ENCODE measurements at regions not wholly inside any gene's neighbourhood (a gene's known extent, or its start where the extent isn't known, plus 50 kb on each side); places are given as distances from the start of the nearest gene placed in this dataset.

DNA sequence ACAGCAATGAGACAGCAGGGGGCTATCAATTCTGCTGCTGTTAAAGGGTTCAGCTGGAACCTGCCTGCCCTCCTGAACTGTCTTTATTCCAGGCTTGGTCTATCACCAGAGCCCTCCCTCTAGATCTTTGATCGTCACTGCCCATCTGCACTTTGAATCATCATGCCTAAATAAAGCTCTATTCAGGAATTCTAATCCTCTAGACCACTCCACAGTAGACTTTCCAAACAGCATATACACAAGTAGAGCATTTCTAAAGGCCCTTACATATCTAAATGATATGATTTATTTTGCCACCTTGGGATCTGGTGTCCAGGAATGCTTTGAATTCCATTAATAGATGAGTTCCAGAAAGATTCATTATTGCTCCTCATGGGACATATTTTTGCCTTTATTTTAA lies 542.1 kb upstream of the SYT4 start:
- Mint-ChIP-seq H3K4me3 (no peak overlapping the region), H3K27ac (no peak overlapping the region), H3K27me3 (no peaks in the 10 kb centered on the region), H3K9me3 (peaks cover 11% of the 10 kb centered on the region), H3K36me3 (no peaks in the 10 kb centered on the region), H3K4me1 (ENCODE audit: unreplicated experiment) (no peaks in the 10 kb centered on the region)
- DNase-seq (ENCODE audit: extremely low spot score, unreplicated experiment): no peak
- TF ChIP-seq, protein P1, sequence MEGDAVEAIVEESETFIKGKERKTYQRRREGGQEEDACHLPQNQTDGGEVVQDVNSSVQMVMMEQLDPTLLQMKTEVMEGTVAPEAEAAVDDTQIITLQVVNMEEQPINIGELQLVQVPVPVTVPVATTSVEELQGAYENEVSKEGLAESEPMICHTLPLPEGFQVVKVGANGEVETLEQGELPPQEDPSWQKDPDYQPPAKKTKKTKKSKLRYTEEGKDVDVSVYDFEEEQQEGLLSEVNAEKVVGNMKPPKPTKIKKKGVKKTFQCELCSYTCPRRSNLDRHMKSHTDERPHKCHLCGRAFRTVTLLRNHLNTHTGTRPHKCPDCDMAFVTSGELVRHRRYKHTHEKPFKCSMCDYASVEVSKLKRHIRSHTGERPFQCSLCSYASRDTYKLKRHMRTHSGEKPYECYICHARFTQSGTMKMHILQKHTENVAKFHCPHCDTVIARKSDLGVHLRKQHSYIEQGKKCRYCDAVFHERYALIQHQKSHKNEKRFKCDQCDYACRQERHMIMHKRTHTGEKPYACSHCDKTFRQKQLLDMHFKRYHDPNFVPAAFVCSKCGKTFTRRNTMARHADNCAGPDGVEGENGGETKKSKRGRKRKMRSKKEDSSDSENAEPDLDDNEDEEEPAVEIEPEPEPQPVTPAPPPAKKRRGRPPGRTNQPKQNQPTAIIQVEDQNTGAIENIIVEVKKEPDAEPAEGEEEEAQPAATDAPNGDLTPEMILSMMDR (conservative IDR thresholded peaks at IDR 0.05): no peak

DNA sequence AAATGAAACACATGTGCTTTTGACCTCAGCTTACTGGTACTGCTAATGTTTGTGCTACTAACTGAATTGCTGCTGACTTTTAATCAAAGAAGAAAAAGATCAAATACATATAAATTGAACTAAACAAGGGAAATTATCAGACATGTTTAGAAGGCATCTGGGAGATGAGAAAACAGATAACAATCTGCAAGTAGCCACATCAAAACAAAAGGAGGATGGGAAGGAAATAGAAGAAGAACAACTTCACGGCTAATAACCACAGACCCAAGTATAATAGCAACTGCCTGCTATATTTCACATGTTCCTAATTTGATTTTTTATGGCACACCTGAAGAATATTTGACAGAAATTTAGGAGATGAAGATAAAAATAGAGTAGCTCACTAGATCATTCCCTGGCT lies 542.6 kb upstream of the SYT4 start:
- H3K27me3 Mint-ChIP-seq: peaks cover 4% of the 10 kb centered on the region
- no peak overlapping the region for H3K27ac Mint-ChIP-seq
- TF ChIP-seq, protein P1 (conservative IDR thresholded peaks at IDR 0.05): no peak

DNA sequence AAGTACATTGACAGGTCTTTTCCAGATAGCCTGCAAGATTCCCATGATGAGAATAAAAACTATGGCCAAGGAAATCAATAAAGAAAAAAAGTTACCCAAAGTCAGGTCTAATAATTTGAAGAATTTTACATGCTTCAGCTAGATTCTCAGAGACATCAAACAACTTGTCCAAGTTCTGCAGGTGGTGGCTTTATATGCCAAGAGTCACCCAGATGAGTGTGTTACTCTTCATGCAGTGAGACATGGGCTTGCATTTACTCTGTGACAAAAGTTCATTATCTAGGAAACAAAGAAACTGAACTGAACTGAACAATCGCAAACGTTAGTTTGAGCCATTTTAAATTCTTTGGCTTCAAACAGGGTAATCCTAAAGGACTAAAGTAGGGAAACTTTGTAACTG lies 548.5 kb upstream of the SYT4 start:
- no peak for DNase-seq (ENCODE audit: extremely low spot score, unreplicated experiment)
- peaks cover 5% of the 10 kb centered on the region for H3K9me3 Mint-ChIP-seq
- TF ChIP-seq, protein P1 (conservative IDR thresholded peaks at IDR 0.05): no peak
- no peak overlapping the region for H3K4me3 Mint-ChIP-seq
- peaks cover 6% of the 10 kb centered on the region for H3K4me1 Mint-ChIP-seq (ENCODE audit: unreplicated experiment)
- H3K27me3 Mint-ChIP-seq: peaks cover 4% of the 10 kb centered on the region
- H3K27ac Mint-ChIP-seq: no peak overlapping the region
- H3K36me3 Mint-ChIP-seq: no peaks in the 10 kb centered on the region

More for the DNA sequence above, 542.6 kb upstream of the SYT4 start:
- no peak for DNase-seq (ENCODE audit: extremely low spot score, unreplicated experiment)
- H3K9me3 Mint-ChIP-seq: peaks cover 11% of the 10 kb centered on the region
- no peak overlapping the region for H3K4me3 Mint-ChIP-seq
- no peaks in the 10 kb centered on the region for H3K36me3 Mint-ChIP-seq
- H3K4me1 Mint-ChIP-seq (ENCODE audit: unreplicated experiment): no peaks in the 10 kb centered on the region

DNA sequence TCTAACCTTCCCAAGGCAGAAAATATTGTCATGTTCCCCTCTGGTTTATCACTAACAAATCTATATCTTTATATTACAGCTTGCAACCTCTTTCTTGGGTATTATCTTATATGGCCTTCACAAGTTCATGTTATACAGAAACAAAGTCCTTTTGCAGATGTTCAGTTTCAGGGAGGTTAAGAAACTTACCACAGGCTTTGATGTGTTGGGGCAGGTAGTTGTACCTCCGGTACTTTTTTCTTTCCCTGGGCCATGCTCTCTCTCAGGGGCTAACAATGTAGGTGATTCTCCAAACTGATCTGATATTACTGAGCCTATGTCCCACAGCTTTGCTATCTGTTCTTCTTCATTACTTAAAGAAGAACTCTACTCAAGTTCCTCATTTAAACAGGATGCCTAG lies 548.9 kb upstream of the SYT4 start:
- peaks cover 4% of the 10 kb centered on the region for H3K27me3 Mint-ChIP-seq
- no peak overlapping the region for H3K27ac Mint-ChIP-seq
- TF ChIP-seq, protein P1 (conservative IDR thresholded peaks at IDR 0.05): no peak
- no peak overlapping the region for H3K4me3 Mint-ChIP-seq
- H3K9me3 Mint-ChIP-seq: peaks cover 5% of the 10 kb centered on the region
- DNase-seq (ENCODE audit: extremely low spot score, unreplicated experiment): no peak
- H3K4me1 Mint-ChIP-seq (ENCODE audit: unreplicated experiment): peaks cover 6% of the 10 kb centered on the region
- no peaks in the 10 kb centered on the region for H3K36me3 Mint-ChIP-seq

DNA sequence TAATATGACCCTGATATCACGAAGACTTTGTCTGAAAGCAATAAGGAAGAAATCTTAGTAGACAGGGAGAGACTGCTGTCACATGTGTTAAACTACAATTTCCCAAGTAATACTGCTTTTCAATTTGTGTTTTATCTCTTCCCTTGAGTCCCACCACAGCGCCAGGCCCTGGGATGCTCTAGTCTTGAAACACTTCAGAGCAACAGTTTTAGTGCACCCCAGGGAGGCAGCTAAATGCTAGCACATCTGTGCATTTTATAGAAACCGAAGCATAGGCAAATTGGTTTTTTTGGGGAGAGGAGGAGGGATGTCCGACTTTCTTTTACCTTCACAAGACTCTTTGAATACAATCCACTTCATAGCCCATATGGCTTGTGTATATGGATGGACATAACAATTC lies 550.0 kb upstream of the SYT4 start:
- peaks cover 5% of the 10 kb centered on the region for H3K9me3 Mint-ChIP-seq
- DNase-seq (ENCODE audit: extremely low spot score, unreplicated experiment): no peak
- TF ChIP-seq, protein P1 (conservative IDR thresholded peaks at IDR 0.05): no peak

DNA sequence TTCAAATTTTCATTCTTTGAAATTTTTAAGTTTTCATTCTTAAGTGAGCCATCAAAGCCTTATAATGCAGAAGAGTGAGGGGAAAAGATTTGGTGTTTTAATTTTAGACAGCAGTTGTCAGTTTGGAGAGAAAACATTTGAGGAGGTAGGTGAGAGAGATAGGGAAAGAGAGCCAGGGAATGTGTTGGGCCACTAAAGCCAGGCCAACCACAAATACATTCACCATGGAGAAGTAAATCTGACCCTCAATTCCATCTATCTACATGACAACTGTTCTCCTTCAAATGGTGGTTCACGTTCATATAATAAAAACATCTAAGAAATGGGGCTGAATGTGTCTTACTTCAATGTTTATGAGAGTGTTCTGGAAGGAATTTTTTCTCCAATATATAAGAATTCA lies 553.0 kb upstream of the SYT4 start:
- no peak overlapping the region for H3K4me3 Mint-ChIP-seq
- no peak overlapping the region for H3K27ac Mint-ChIP-seq
- no peaks in the 10 kb centered on the region for H3K36me3 Mint-ChIP-seq
- no peak for DNase-seq (ENCODE audit: extremely low spot score, unreplicated experiment)
- H3K4me1 Mint-ChIP-seq (ENCODE audit: unreplicated experiment): peaks cover 6% of the 10 kb centered on the region
- no peaks in the 10 kb centered on the region for H3K27me3 Mint-ChIP-seq
- TF ChIP-seq, protein P1 (conservative IDR thresholded peaks at IDR 0.05): no peak
- peaks cover 5% of the 10 kb centered on the region for H3K9me3 Mint-ChIP-seq

More for the DNA sequence above, 550.0 kb upstream of the SYT4 start:
- no peak overlapping the region for H3K27ac Mint-ChIP-seq
- H3K36me3 Mint-ChIP-seq: no peaks in the 10 kb centered on the region
- H3K4me1 Mint-ChIP-seq (ENCODE audit: unreplicated experiment): peaks cover 6% of the 10 kb centered on the region
- no peak overlapping the region for H3K4me3 Mint-ChIP-seq
- H3K27me3 Mint-ChIP-seq: peaks cover 4% of the 10 kb centered on the region
